Astrocyte of the hippocampus (primary cell): ENCODE measurements at regions not wholly inside any gene's neighbourhood (a gene's known extent, or its start where the extent isn't known, plus 50 kb on each side); places are given as distances from the start of the nearest gene placed in this dataset.
"Not testable (repeated sequence)": the region's sequence is repeated elsewhere in the genome, so short reads cannot be mapped to it uniquely, and the experiment has no call there.

ENCODE experiments used
- DNase-seq: peaks from one replicate; pipeline ENCODE4 v3.0.0; 2011; ENCODE audit warnings: low read depth, low spot score

GRCh38 chr15:69599271-69599670, 146.7 kb downstream of the RPLP1 start:
- DNase-seq = no peak

- no peak for DNase-seq
Measured at GRCh38 chr15:69600556-69601085, 148.0 kb downstream of the RPLP1 start.

DNA sequence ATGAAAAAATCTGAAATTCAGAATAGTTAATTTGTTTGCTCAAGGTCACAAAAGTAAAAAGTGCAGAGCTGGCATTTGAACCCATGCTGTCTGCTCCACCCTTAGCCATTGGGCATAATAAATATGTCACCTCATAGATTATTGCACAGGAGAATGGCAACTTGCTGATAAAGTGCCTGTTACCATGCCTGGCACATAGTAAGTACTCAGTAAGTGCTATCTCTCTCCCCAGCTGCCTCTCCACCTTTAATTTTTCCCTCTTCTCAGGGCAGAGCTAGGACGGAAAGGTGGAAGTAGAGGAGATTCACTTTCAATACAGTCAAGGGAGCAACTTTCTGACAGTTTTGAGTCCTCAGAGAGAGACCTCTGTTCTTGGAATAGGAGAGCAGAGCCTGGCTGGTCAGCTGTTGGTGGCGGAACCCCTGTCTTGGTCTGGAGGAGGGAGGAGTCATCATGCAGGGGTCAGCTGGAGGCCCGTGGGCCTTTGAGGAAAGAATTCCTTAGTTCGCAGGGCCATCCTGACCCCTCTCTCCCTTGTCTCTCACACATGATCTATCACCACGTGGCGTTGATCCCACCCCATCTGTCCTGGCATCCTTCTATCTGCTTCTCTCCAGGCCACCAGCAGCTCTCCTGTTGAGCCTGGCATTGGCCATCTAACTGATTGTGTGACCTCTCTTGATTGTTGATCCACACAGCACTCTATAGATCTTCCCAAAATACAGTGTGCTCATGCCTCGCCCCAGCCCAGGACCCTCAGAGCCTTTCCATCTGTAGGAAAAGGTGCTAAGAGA, 149.3 kb downstream of the RPLP1 start:
- DNase-seq = no peak

DNA sequence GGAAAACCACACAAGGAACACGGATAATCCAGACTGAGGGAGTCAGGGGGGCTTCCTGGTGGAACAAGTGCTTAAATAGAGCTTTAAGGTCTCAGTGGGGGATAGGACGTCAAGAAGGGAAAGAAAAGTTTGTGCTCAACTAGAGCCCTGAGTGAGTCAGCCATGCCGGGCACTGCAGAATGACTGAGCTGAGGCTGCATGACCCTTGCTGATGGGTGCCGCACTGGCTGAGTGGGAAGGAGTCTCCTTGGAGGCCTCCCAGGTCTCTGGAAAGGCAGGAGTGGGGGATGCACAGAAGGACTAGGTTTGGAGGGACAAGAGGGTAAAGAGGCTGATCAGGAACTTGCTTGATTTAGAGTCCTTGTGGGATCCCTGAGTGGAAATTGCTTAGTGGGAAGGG, 150.3 kb downstream of the RPLP1 start:
- no peak for DNase-seq

DNA sequence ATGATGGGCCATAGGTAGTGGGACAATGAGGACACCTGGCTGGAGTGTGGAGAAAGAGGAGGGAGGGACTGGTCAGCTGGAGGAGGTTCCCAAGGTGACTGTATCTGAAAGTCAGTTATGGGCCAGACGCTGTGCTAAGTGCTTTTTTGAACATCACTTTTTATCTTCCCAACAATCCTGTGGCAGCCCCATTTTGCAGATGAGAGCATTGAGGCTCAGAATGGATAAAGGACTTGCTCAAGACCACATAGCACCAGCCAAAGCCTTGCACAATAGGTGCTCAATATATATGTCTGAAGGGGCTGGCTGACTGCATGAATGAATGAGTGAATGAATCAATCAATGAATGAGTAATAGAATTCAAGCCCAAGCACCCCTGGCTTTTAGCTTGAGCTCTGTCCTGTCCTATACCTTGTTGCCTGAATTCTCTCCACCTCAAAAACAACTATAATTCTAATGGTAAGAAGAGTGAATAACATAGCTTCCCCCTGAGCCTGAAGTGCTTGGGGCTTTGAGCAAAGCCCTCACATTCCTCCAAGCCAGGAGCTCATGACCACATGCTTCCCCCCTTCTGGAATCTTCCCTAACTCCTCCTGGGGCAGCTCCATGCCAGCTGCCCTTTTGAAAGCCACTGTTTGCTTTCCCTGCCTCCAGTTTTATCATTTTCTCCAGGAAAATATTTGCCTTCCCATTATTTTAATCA, 150.9 kb downstream of the RPLP1 start:
- DNase-seq = peak; percentile 41

DNA sequence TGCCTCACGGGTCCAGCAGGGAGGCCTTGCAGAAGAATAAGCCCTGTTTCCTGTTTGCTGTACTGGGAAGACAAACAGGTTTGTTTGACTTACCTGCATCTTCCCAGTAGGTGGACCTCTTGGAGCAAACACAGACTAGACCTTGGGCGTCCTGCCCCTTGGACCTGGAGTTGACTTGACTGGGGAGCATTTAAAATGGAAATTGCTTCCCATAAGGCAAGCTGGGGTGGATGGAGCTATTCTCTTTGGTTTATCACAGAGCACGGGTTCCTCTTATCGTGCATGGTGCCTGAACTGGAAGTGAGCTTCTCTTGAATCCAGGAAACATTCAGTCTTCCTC, 151.4 kb downstream of the RPLP1 start:
- DNase-seq = peak; percentile 39

GRCh38 chr15:69606144-69606543, 153.5 kb downstream of the RPLP1 start:
- no peak for DNase-seq

DNA sequence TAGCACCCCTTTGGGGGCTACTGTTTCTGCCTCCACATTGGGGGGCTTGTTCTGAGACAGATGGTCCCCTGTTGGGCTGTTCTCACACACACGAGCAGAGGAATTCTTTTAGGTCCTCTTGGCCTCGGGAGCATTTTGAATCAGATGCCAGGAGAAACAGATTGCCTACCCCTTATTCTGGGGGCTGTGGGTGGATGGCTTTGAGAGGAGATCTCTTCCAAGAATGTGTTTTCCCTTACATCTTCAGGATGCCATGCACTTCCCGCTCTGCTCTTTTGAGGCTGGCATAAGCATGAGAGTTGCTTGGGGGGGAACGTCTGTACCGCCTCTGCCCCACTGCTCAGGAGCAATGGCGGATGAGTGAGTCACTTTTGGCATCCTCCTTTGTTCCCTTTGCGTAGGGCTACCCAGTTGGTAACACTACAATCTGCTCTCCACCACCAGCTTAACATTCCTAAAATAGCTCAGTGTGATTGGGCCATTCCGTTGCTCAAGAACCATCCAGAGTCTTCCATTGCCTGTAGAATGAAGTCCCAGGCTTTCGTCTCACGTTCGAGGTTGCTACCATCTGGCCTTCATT, 154.4 kb downstream of the RPLP1 start:
- DNase-seq = peak; percentile 90

DNA sequence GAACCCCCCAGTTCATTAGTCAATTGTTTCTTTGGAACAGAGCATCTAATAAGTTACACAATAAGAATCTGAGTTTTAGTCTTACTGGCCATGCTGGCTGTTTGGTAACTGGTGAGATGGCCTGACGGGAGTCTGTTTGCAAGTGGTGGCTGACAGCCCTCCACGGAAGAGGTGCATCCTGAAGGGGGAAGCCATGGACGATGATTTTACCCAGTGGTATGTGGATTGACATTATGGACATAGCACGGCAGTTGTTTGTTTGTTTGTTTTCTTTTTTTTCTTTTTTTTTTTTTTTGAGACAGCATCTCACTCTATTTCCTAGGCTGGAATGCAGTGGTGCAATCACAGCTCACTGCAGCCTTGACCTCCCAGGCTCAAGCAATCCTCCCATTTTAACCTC, 156.0 kb downstream of the RPLP1 start:
- no peak for DNase-seq

DNA sequence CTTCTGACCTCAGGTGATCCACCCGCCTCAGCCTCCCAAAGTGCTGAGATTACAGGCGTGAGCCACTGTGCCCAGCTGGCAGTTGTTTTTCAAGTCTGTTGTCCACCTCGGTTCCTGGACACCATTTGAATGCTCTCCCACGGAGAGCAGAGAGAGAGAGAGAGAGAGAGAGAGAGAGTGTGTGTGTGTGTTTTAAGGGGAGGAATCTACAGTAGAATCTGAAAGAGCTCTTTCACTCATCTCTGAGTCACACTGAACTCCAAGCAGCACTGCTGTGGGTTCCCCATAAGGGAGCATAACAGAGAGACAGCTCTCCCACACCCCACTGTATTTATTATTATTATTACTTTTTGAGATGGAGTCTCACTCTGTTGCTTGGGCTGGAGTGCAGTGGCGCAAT, 156.6 kb downstream of the RPLP1 start:
- peak; percentile 77 for DNase-seq

- no peak for DNase-seq
Measured at GRCh38 chr15:69609776-69610175, 157.2 kb downstream of the RPLP1 start.

DNA sequence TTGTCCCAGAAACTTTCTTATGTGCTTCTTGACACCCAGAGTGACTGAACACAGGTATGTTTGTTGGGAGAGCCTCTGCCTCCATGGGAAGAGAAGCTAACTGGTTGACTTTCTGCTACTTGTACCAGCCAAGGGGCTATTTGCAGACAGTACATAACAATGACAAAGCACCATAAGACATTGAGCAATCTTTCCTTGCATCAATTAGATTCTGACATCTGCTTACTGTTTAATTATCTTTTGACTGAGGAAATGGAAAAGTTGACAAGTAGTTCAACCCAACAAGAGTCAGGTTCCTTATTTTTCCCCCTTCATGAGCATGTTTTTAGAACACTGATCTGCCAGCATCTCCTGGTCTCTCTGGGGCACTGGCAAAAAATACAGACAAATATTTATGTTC, 157.7 kb downstream of the RPLP1 start:
- DNase-seq = no peak

GRCh38 chr15:69610858-69611257, 158.2 kb downstream of the RPLP1 start:
- DNase-seq = no peak

DNA sequence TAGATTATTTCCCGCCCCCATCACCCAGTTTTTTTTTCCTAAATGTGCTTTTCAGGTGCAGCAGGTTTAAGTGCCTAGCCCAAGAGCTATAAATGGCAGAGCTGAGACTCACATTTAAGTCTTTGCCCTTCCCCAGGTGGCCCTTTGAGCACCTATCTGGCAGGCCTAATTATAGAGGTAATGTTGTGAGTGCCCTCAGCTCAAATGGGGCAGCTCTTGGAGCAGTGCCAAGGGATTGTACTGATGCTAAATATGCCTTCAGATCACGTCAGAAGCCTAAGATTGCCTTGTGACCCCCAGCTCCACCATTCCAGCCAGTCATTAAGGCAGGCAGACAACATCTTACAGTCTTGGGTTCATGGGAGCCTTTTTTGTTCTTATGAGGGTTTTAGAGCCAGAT, 159.5 kb downstream of the RPLP1 start:
- no peak for DNase-seq

- DNase-seq = no peak
Measured at GRCh38 chr15:69613182-69613581, 160.6 kb downstream of the RPLP1 start.

DNA sequence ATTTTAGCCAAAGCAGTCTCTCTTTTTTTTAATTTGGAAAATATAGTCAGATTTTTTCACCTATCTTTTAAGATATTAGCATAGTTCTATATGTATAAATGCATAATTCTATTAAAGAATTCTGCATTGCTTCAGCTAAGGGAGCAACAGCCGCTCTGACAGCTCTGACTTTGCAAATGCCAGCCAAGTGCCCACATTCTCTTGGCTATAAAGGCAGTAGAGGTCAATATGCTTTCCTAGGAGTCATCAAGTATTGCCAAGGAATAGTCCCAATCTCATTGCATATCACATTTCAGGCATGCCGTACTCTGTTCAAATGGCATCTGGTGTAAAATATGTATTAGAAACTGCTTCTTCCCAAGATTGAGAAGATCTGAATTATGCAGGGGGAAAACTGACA, 161.4 kb downstream of the RPLP1 start:
- DNase-seq = no peak

GRCh38 chr15:69615736-69616135, 163.1 kb downstream of the RPLP1 start:
- no peak for DNase-seq

GRCh38 chr15:69616558-69616957, 163.9 kb downstream of the RPLP1 start:
- DNase-seq = no peak

- DNase-seq = not testable (repeated sequence)
Measured at GRCh38 chr15:69617144-69617543, 164.5 kb downstream of the RPLP1 start.

DNA sequence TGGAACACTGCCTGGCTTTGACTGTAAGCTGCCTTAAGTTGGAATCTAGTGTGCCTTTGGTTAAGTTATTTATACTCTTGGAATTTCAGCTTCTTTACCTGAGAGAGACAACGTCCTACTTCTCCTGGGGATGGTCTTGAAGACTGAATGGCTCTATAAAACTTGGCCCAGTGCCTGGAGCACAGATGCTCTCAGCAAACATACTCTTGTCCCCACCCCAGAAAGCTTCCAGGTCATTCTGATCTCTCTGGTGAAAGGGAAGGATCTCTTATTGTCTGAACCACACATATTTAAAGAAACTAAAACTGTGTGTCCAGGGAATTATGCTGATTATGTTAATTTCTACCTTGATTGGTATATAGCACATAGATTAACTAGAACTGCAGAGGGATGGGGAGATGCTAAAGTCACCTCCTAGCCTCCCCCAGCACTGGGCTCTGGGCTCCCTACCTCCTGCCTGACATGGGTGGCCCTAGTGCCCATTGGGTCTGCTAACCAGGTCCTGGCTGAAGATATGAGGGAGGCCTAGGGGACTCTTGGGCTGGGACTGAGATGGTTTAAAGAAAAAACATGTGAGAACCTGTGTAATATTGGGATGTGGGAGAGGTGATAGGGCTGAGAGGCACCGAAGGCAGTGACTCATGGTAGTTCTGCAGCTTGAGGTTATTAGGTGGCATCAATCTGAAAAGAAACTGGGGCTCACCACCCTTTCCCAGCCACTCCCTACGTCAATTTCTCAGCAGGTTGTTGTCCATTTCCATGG, 171.0 kb downstream of the RPLP1 start:
- DNase-seq = no peak

- no peak for DNase-seq
Measured at GRCh38 chr15:69624155-69624520, 171.5 kb downstream of the RPLP1 start.

DNA sequence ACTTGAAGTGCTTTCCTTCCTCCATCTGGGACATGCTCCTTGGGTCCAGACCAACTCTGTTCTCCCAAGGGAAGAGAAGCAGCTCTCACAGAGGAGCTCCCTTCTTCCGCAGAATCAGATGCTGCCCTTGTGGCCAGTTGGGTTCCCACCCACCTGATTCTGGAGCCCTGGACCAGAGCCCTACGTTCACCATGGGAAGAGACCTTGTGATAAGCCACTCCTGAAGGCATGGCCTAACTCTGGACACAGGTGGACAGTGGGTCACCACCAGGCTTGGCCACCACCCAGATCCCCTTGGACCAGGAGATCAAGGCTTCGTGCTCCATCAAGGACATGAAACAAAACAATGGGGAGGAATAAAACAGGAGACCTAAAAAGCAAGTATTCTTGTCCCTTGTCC, 172.2 kb downstream of the RPLP1 start:
- DNase-seq = no peak
